K562 (cell line): ENCODE measurements at regions not wholly inside any gene's neighbourhood (a gene's known extent, or its start where the extent isn't known, plus 50 kb on each side); places are given as distances from the start of the nearest gene placed in this dataset.

Experiments used
- BRCA1 ChIP-seq, 2 experiments: fragments of 450-650 bp in 1 of 2; sonication (generic) in 1 of 2; formaldehyde crosslinking in 1 of 2; IDR thresholded peaks; 2 replicates each; pipeline versions ENCODE4 v1.5.0 to v1.6.1; 2017 to 2020; ENCODE audit warnings: mild to moderate bottlenecking in 1 of 2, missing genetic modification reagents in 1 of 2
- CREB1 ChIP-seq, 2 experiments: sonication (generic) in 1 of 2; formaldehyde crosslinking in 1 of 2; IDR thresholded peaks; 2 replicates each; pipeline versions ENCODE4 v1.6.1 to v1.8.0; 2012 to 2022; ENCODE audit warnings: inconsistent platforms in 1 of 2, mild to moderate bottlenecking in 1 of 2, missing genetic modification reagents in 1 of 2, moderate library complexity in 1 of 2
- CTCF ChIP-seq, 3 experiments: IDR thresholded peaks in 2 of 3; conservative IDR thresholded peaks in 1 of 3; 2 replicates each; pipeline ENCODE4 v1.5.1; 2011 to 2012; ENCODE audit warnings: low read length in 3 of 3, mild to moderate bottlenecking in 3 of 3, control low read depth in 2 of 3, improper control_type of control experiment in 1 of 3, inconsistent platforms in 1 of 3, low read depth in 1 of 3, mixed read lengths in 1 of 3, moderate library complexity in 1 of 3; ENCODE audit not compliant: insufficient read depth in 2 of 3
- DNMT1 ChIP-seq: fragments of 450-650 bp; IDR thresholded peaks from 2 replicates; pipeline ENCODE4 v1.6.1; 2016; ENCODE audit warnings: antibody characterized with exemption, mild to moderate bottlenecking
- E2F1 ChIP-seq: sonication (generic); formaldehyde crosslinking; IDR thresholded peaks from 2 replicates; pipeline ENCODE4 v1.8.1; 2023; ENCODE audit warnings: mild to moderate bottlenecking, missing genetic modification reagents, moderate library complexity
- JUND ChIP-seq, 2 experiments: IDR thresholded peaks; 2 replicates in 1 of 2; 3 replicates in 1 of 2; pipeline ENCODE4 v1.6.1; 2011; ENCODE audit warnings: borderline replicate concordance in 2 of 2, low read depth in 2 of 2, low read length in 2 of 2, improper control_type of control experiment in 1 of 2, missing biosample characterization in 1 of 2, missing genetic modification characterization in 1 of 2, missing genetic modification reagents in 1 of 2
- MXI1 ChIP-seq: IDR thresholded peaks from 2 replicates; pipeline ENCODE4 v1.6.1; 2011; ENCODE audit warnings: low read depth, mild to moderate bottlenecking, improper control_type of control experiment, low read length
- NEUROD1 ChIP-seq: fragments of 150-350 bp; IDR thresholded peaks from 2 replicates; pipeline ENCODE4 v1.6.1; 2014; ENCODE audit warnings: borderline replicate concordance, low read length, low read depth; ENCODE audit not compliant: partially characterized antibody
- NFYB ChIP-seq: IDR thresholded peaks from 2 replicates; pipeline ENCODE4 v1.6.1; 2011; ENCODE audit warnings: mild to moderate bottlenecking, moderate library complexity; ENCODE audit not compliant: insufficient read length; ENCODE audit errors: extremely low read depth
- NR3C1 ChIP-seq: sonication (generic); formaldehyde crosslinking; IDR thresholded peaks from 2 replicates; pipeline ENCODE4 v1.8.1; 2022; ENCODE audit warnings: missing genetic modification reagents
- POLR2A ChIP-seq: fragments of 450-650 bp; conservative IDR thresholded peaks from 2 replicates; pipeline ENCODE4 v1.6.1; 2016
- THRA ChIP-seq: fragments of 450-650 bp; IDR thresholded peaks from 2 replicates; pipeline ENCODE4 v1.6.1; 2017; ENCODE audit warnings: mild to moderate bottlenecking, moderate library complexity
- ZNF232 ChIP-seq: sonication (generic); formaldehyde crosslinking; IDR thresholded peaks from 2 replicates; pipeline ENCODE4 v1.8.0; 2022; ENCODE audit warnings: mild to moderate bottlenecking, missing genetic modification reagents
- TF ChIP-seq, protein P1 (sequence below), 3 experiments: fragments of 200-800 bp in 1 of 3; fragments of 250-450 bp in 1 of 3; fragments of 450-650 bp in 1 of 3; sonication (Bioruptor Pico) in 1 of 3; sonication (Bioruptor generic) in 1 of 3; formaldehyde crosslinking in 1 of 3; IDR thresholded peaks; 2 replicates each; pipeline versions ENCODE4 v1.6.1 to v1.8.0; 2016 to 2022; ENCODE audit warnings: mild to moderate bottlenecking in 2 of 3, missing genetic modification characterization in 2 of 3, missing compliant biosample characterization in 1 of 3, moderate library complexity in 1 of 3

DNA sequence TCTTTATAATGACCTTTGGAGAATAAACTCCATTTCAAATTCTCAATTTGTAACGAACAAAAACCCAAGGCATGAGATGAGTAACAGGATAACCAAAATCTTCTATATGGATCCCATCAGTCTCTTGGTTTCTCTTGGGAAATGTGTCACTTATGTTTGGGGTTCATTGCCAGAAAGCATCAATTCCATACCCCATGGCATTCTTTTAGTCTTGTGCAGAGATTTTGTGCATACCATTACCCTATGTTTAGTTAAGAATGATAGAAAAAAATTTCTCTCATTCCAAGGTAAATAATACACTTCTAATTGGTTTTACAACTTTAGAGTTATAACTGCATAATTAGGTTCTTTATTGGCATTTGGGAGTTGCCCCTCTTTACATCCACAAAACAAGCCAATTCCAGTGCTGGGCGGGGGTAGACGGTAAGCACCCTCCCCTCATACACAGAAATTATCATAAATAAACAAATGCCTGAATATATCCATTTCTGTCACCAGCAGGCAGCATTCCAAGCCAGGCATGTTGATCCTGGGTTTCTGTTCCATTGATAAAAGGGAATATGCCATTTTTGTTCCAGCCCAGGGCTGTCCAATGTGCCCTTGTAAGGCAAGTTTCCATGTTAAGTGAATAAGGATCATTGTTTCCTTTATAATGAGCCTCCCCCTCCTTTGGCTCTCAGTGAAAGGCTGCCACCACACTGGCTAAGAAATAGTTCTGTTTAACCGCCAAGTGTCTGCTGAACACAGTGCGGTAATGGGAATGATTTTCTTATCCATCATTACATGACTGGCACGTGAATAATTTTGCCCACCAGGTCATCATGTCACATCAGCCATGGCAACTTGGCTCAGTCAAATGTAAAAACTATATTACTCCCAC lies 680.1 kb upstream of the ZEB2 start:
- TF ChIP-seq CTCF (IDR thresholded peaks at IDR 0.05 in 2 of 3, conservative IDR thresholded peaks at IDR 0.05 in 1 of 3; ENCODE audit: insufficient read depth in 2 of 3, low read depth in 1 of 3, low read length in 3 of 3) (no peak), NFYB (no peak), JUND (IDR thresholded peaks at IDR 0.05; ENCODE audit: borderline replicate concordance, low read depth, low read length) (no peak), JUND (tag; IDR thresholded peaks at IDR 0.05; ENCODE audit: borderline replicate concordance, low read depth, low read length) (no peak), NEUROD1 (no peak), POLR2A (no peak), CREB1 (IDR thresholded peaks at IDR 0.05) (no peak), CREB1 (CRISPR knock-in tag; IDR thresholded peaks at IDR 0.05) (no peak), NR3C1 (CRISPR knock-in tag) (no peak), THRA (no peak), MXI1 (no peak), ZNF232 (CRISPR knock-in tag) (no peak), E2F1 (CRISPR knock-in tag) (no peak), DNMT1 (no peak), BRCA1 (IDR thresholded peaks at IDR 0.05) (no peak), BRCA1 (CRISPR knock-in tag; IDR thresholded peaks at IDR 0.05) (no peak)
- TF ChIP-seq, protein P1, sequence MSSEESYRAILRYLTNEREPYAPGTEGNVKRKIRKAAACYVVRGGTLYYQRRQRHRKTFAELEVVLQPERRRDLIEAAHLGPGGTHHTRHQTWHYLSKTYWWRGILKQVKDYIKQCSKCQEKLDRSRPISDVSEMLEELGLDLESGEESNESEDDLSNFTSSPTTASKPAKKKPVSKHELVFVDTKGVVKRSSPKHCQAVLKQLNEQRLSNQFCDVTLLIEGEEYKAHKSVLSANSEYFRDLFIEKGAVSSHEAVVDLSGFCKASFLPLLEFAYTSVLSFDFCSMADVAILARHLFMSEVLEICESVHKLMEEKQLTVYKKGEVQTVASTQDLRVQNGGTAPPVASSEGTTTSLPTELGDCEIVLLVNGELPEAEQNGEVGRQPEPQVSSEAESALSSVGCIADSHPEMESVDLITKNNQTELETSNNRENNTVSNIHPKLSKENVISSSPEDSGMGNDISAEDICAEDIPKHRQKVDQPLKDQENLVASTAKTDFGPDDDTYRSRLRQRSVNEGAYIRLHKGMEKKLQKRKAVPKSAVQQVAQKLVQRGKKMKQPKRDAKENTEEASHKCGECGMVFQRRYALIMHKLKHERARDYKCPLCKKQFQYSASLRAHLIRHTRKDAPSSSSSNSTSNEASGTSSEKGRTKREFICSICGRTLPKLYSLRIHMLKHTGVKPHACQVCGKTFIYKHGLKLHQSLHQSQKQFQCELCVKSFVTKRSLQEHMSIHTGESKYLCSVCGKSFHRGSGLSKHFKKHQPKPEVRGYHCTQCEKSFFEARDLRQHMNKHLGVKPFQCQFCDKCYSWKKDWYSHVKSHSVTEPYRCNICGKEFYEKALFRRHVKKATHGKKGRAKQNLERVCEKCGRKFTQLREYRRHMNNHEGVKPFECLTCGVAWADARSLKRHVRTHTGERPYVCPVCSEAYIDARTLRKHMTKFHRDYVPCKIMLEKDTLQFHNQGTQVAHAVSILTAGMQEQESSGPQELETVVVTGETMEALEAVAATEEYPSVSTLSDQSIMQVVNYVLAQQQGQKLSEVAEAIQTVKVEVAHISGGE (CRISPR knock-in tag; IDR thresholded peaks at IDR 0.05), result no peak
